C1 segment of cervical spinal cord (tissue), 14 donors: ENCODE measurements at regions not wholly inside any gene's neighbourhood (a gene's known extent, or its start where the extent isn't known, plus 50 kb on each side); places are given as distances from the start of the nearest gene placed in this dataset.

Experiments used
- DNase-seq, 14 donors: peaks; one replicate each; lab custom pipeline; 2025; lab: John Stamatoyannopoulos, UW

DNA sequence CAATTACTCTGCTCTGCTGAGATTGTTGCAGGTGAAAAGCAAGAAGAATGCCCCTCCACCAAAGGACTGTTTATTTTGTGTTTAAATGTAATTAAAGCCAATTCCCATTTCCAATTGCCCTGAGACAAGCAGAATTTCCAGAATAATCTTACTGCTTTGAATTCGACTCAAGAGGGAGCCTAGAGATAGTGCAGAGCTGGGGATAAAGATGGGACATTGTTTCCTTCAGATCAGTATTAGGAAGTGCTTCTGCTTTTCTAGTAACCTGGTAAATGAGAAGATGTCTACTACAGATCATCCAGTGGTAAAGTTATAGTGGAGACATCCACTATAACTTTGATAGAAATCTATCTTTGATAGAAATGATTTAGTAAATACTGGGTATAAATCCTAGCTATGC is 326.9 kb downstream of the UBE3D start:
- no peak for DNase-seq

DNA sequence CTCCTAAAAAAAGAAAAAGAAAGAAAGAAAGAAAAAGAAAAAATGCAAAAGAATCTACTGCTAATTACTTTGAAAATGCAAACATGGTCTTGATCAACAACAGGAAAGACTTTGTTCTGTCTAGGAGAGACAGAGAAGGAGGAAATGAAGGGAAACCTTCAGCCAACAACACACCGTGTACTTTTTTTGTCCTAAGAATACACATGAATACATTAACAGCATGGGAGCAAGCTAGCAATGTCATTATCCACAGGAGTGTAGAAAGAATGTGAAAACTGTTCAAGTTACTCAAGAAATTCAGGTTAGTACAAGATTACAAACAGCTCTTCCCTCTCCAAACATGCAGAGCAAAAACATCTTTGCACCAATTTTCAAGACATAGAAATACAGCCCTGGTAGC is 326.3 kb downstream of the UBE3D start:
- DNase-seq = no peak

DNA sequence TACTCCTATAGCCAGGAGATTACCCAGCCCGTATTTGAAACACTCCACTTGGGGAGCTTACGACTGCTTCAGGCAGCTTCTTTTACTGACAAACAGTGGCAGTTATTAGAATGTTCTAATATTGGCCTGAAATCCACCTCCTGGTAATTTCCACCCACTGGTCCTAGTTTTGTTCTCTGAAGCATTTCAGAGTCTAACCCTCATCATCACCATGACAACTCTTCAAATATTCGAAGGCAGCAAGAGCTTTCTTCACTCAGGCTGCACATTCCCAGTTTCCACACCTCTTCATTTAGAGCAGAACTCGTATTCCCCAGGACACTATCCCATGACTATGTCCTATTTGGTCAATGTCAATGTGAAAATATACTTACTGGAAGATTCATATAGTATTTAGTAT is 325.6 kb downstream of the UBE3D start:
- DNase-seq = no peak

DNA sequence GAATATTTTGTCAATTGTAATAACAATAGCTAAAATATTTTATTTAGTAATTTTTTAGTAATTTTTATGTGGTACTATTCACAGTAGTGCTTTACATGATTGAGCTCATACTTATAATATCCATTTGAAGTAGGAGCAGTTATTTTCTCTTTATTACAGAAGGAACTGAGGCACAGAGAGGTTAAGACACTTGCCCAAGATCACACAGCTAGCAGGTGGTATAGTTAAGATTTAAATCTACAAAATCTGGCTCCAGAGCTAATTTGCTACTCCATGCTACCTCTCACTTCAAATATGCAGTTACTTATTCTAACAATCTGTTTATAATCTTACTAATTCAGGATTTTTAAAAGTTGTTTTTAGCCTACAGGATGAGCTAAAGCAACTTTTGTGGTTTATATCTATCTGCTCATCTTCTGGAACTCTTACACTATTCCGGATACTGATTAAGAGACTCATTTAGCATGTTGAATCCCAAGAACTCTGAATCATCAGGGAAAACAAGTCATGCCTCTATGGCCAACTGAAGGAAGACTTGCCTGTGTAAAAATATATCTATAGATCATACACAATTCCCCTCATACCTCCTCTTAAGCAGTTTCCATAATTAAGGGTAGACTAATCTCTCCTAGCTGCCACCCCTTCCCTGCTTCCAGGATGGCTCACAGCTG is 324.2 kb downstream of the UBE3D start:
- no peak for DNase-seq

DNA sequence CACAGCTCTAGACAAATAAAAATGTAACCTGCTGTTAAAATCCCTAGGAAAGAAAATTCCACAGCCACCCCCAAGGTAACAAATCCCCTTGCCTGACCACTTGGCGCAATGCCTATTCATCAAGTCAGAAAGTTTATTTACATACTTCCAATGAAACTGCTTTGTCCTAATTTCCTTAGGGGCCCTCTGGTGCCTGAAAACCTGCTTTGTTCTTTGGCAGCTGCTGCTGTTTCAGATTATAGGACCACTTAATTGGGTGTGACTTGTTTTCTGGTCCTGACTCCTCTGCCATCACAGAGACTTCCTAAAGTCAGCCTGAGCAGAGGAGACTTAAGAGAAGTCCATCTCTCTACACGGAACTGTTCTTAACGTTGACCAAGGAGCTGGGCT is 323.6 kb downstream of the UBE3D start:
- no peak for DNase-seq

DNA sequence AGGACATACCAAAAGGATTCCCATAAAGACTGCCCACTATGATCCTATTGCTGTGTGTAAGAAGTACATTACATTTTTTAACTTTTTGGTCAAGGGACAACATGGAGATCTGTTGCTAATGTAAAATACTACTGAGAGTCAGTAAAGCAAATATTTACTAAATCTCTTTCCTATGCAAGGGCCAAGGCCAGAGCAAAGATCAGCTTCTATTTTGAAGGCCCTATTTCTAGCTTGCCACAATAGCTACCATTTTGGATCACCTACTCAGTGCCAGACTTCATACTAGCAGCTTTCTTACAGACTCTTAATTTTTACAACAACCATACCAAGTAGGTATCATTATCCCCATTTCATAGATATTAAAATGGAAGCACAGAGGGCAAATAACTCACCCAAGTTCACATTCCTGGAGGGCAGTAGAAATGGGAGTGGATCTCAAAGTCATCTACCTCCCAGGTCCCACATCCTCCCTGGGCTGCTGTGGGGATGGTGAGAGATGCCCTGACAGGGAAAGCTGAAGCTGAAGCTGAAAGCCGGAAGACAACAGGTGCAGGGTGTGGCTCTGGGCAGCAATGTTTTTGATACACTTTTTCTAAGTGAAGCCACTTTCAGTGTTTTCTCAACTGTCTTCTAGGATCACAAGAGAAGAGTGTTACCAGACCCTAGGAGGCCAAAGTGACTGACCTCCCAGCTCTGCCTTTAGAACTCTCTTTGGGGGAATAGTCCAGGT is 321.2 kb downstream of the UBE3D start:
- no peak for DNase-seq

DNA sequence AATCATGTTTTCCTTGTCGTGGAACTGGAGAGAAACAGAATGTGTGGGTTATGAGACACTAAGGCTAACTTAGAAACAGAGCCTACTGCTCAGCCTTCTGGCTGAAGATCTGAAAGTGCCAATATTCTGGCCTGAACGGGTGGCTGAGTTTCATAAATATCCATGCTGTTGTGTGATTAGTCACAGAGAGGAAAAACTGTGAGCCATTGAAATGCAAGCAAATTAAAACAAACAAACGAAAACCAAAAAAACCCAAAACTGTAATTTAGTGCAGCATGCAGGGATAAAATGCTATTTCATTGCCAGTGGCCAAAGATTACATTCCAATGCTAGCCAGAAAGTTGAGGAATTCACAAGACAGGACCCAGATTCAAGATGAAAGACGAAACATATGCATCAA is 315.1 kb downstream of the UBE3D start:
- no peak for DNase-seq

DNA sequence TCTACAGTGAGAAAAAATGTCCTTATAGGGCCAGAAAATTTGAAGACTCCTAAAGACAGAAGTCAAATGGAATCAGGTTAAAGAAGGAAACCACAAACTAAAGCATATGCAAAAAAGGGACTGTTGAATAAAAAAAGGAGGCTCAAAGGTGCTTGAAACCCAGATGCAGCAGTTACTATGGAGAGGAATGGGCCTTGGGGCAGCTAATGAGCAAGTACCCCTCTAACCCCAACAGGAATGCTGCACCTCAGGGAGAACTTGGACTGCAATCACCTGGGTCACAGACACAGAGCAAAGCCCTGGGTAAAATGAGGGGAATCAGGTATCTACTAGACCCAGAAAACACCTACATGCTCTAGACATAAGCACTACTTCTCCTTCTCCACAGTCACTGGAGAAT is 313.9 kb downstream of the UBE3D start:
- no peak for DNase-seq

DNA sequence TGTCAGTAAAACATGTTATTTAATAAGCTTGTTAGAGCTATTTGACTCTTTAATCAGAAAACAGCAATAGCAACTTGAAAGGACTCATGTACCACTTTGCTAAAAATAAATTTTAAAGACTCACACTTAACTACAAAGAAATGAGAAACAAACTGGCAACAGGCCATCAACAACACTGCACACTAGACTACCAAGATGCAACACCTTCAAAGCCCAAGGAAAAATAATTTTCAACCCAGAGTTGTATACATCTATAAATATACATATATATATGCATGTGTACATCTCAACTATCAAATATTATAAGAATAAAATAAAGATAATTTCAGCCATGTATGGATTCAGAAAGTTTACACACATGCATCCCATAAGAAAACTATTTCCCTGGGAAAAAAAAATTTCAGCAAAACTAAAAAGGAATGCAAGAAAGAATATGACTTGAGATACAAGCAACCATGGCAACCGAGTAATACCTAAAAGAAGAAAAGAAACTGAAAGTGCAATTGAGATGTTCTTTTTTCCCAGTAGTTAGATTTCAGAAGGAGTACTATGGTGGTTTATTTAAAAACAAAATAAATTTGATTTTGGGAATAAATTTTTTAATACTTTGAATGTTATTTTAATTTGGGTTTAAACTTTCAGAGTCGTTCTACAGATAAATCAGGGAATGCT is 303.8 kb downstream of the UBE3D start:
- no peak for DNase-seq

DNA sequence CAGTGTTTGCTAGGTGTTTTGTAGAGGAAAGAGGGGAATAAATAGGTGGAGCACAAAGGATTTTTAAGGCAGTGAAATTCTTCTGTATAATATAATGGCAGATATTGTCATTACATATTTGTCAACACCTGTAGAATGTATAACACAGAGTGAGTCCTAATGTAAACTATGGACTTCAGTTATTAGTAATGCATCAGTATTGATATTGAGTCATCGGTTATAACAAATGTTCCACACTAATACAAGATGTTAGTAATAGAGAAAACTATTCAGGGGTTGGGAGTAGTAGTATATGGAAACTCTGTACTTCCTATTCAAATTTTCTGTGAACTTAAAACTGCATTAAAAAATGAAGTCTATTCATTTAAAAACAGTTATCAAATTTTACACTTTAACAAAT is 299.2 kb downstream of the UBE3D start:
- no peak for DNase-seq

DNA sequence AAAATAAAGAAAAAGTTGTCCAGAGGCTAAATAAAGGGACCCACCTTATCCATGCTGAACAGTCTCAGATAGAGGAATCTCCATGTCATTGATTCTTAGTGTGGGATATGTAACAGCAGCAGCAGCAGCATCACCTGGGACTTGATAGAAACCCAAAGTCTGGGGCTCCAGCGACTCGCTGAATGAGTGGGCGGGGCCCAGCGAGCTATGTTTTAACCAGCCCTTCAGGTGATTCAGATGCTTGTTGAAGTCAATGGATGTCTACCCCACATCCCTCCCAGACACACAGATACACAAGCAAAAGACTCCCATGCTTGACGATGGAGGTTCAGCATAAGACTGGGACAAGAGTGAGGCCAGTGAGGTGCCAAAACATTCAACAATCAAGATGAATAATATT is 298.6 kb downstream of the UBE3D start:
- no peak for DNase-seq

DNA sequence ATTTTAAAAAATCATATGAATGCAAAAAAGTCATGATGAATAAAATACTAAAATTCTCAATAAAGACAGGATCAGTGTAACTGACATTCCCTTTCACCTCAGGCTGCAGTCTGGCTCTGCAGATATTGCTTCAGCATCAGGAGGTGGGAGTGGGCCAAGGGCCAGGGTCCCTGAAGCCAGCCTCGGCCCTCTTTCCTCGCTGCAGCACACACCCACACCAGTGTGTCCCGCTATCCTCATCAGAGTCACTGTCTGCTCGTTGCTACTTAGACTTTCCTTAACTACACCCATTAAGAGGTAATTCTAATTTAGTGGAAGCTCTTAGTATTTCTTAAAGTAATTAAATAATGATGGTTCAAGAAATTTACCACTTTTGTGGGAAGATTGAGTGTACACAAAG is 298.2 kb downstream of the UBE3D start:
- no peak for DNase-seq

DNA sequence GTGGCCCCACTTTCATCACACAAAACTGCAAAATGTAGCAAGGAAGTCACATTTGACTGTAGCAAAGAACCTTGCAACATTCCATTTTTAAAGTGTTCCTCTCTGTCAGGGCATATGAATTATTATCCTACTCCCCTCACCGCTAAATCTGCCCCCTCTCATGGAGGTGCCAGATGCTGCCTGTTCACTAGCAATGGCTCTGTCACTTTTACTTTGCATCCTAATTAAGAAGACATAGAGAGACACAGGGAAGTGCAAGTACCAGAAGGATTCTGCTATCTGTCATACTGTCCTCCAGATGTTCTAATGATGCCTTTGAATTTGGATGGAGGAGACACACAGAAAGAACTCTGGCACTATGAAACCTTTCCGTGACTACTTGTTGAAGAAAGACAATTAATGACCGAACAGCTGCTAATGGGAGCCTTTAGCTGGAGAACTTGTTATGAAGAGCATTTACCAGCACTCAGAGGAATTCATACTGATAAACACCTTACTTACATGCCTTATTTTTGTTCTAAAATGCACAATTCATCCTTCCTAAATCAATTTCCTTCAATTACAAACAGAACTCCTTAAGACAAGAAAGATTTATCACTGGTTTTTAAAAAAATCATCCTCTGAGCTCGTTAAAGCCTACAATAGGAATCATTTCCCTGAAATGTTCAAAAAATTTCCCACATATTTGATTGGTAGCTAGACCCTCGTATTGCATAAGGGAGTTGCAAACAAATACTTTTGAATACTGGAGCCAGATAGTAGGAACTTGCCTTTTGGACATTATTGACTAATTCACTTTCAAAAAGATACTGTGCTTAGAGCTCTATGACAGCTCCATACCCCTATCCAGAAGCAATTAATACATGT is 292.6 kb downstream of the UBE3D start:
- DNase-seq = no peak

DNA sequence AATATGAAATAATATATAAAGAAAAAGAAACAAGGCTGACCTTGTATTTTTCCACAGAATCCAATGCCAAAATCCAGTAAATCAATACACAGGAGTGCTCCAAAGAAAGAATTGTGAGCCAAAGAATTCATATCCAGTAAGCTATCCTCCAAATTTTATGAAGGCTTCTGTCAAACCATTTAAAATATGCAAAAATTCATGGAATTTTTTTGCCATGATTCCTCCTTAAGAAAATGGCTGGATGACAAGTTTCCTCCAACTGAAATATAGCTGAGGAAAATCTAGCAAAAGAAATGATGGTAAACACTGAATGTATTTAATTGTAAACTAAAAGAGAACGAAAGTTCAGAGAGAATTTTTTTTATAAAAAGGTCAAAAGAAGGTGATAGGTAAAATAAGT is 290.3 kb downstream of the UBE3D start:
- no peak for DNase-seq

DNA sequence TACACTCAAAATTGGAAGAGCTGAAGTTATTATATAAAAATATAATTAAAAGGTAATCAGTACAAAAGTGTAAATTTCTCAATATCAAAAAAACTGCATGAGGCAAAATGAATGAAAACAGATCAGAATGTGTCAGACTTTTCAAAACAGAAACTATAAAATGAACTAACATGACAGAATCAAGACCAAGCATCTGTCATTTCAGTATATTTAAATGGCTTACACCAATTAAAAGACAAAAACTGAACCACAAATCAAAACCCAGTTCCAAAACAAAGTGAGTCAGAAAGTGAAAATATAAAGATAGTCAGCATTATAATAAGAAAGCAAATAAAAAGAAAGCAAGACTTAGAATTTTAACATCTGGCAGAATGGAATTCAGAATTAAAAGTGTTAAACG is 289.7 kb downstream of the UBE3D start:
- no peak for DNase-seq

DNA sequence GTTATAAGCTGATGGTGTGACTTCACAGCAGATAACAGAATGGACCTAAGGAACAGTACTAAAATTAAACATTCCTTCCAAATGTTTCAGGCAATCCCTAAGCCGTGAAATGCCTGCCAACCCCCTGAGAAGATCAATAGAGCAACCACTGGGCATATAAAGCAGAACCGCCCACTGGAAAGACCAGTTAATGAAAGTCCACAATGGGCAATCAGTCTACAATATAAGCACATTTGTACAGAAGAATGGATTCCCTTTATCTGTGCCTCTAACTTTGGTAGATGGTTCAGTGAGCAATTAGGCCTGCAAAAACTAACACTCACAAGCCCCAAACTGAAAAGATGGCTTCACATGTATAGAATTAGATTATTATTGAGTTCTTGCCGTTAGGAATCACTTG is 286.6 kb downstream of the UBE3D start:
- DNase-seq = no peak

DNA sequence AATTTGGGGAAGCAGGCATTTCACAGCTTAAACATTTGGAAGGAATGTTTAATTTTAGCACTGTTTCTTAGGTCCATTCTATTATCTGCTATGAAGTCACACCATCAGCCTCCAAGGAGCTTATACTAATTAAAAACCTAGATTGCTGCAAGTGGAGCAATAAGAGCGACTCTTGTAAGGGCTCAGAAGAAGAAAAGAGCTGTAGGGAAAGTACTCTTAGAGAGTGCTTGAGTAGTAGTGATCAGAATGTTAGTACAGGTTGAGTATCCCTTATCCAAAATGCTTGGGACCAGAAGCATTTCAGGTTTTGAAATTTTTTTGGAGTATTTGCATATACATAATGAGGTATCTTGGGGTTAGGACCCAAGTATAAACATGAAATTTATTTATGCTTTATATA is 285.3 kb downstream of the UBE3D start:
- no peak for DNase-seq

DNA sequence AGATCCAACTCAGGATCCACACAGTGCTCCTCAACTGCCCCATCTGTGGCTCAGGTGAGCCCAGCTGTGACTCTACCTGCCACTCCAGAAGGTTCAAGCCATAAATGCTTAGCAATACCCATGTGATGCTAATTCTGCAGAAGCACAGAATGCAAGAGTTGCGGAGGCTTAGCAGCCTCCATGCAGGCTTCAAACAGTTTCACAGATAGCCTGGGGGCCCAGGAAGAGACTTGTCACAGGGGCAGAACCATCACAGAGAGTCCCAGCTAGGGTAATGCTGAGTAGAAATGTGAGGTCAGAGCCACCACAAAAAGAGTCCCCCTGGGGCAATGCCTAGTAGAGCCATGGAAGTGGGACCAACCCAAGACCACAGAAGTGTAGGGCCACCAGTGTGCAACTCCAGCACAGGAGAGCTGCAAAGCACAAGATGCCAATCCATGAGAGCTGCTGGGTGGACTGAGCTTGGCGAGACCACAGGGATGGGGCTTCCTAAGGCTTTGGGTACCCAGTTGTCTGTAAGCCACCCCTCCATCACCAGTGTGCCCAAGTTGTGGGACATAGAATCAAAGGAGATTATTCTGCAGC is 283.9 kb downstream of the UBE3D start:
- no peak for DNase-seq

DNA sequence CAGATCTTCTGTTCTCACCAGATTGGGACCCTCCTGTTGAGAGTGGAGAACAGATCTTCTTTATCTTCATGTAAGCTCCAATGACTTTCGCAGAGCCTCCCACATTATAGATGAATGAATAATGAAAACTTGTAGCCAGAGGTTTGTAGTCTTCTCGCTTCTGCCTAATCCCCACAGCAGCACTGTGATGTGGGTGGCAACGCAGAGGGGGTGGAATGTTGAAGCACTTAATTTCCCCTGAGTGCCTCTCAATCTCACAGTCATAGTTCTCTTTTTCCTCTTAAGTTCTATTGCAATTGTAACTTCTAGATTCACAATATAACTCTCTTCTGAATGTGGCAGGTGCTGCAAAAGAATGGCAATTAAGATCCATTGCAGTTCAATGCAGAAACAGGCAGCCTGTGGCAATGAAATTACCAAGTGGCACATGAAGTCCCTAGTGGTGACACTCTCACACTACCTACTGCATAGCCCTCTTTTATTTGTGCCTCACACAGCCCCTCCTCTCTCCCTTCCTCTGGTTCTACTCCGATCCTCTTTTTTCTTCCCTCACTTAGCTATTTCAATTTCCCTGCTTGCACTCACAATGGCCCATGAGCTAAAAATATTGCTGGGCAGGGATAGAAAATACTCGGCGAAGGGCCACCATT is 281.9 kb downstream of the UBE3D start:
- DNase-seq = no peak

DNA sequence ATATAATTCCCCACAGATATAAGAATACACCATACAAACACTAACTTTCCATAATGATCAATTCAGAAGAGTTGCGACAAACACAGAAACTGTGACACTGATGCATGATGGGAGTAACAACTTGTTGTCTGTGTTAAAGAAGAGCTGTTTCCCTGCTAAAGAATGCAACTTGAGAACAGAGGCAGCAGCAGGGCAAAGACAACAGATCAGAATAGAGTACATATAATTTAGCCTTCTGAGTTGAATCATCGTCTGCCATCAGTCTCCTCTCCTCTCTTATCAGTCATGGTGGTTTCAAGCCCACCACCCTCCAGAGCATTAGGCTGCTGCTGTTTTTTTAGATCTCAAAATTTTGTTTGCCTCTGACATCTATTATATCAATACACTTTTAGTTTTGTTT is 280.4 kb downstream of the UBE3D start:
- DNase-seq = no peak

DNA sequence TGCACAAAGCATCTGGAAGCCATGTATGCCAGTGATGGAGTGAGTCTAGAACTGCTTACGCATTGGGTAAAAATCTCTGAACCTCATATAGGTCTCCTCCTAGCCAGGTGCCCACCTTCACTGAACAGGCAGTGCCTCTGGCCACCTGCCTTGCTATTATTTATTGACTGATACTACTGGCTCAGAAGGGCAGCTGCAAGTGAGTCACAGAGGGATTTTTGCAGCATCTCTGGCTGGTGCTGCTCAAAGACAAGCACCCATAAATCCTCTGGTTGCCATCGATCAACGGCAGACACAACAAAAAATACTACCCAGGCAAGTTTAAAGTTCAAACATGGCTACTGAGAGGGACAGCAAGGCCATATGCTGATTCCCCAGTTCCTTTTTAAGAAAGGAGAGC is 279.4 kb downstream of the UBE3D start:
- no peak for DNase-seq
